Stimulated activated CD8-positive, alpha-beta memory T cell treated with anti-CD3 and anti-CD28 coated beads, Interleukin-2, amount 100 ng/mL, for 1 hour (primary cell): ENCODE measurements at regions not wholly inside any gene's neighbourhood (a gene's known extent, or its start where the extent isn't known, plus 50 kb on each side); places are given as distances from the start of the nearest gene placed in this dataset.
"Not testable (repeated sequence)": the region's sequence is repeated elsewhere in the genome, so short reads cannot be mapped to it uniquely, and the experiment has no call there.

Experiments used
- DNase-seq, 2 donors: peaks; one replicate each; pipeline ENCODE4 v3.0.0-alpha.2; 2020; ENCODE audit warnings: low read depth in 2 of 2

- not testable (repeated sequence) for DNase-seq
These were observed 579.7 kb upstream of the CBLB start for GRCh38 chr3:106448372-106448966.

- DNase-seq = no peak
These were observed 583.3 kb upstream of the CBLB start for GRCh38 chr3:106452096-106452495.

GRCh38 chr3:106454497-106454896 is 585.7 kb upstream of the CBLB start:
- no peak for DNase-seq

GRCh38 chr3:106457281-106458180 is 588.7 kb upstream of the CBLB start:
- no peak for DNase-seq

- no peak for DNase-seq
These were observed 590.1 kb upstream of the CBLB start for GRCh38 chr3:106458952-106459351.

GRCh38 chr3:106466881-106467280 is 598.1 kb upstream of the CBLB start:
- DNase-seq = no peak

GRCh38 chr3:106473576-106474475 is 605.0 kb upstream of the CBLB start:
- no peak for DNase-seq

GRCh38 chr3:106482451-106482850 is 613.6 kb upstream of the CBLB start:
- DNase-seq = no peak

- DNase-seq = no peak
These were observed 616.4 kb upstream of the CBLB start for GRCh38 chr3:106485217-106485616.

- DNase-seq = no peak
These were observed 617.0 kb upstream of the CBLB start for GRCh38 chr3:106485802-106486201.

GRCh38 chr3:106486945-106487639 is 618.3 kb upstream of the CBLB start:
- not testable (repeated sequence) for DNase-seq

- DNase-seq = no peak
These were observed 619.5 kb upstream of the CBLB start for GRCh38 chr3:106488331-106488730.

- no peak for DNase-seq
These were observed 623.0 kb upstream of the CBLB start for GRCh38 chr3:106491796-106492195.

- DNase-seq = no peak
These were observed 639.6 kb upstream of the CBLB start for GRCh38 chr3:106508331-106508893.

GRCh38 chr3:106510206-106510605 is 641.4 kb upstream of the CBLB start:
- DNase-seq = no peak

- DNase-seq = no peak
These were observed 644.0 kb upstream of the CBLB start for GRCh38 chr3:106512846-106513245.

GRCh38 chr3:106514431-106514830 is 645.6 kb upstream of the CBLB start:
- no peak for DNase-seq

- DNase-seq = no peak
These were observed 649.7 kb upstream of the CBLB start for GRCh38 chr3:106518516-106518915.

GRCh38 chr3:106522397-106522796 is 653.6 kb upstream of the CBLB start:
- no peak for DNase-seq

GRCh38 chr3:106528932-106529331 is 660.1 kb upstream of the CBLB start:
- DNase-seq = no peak

- no peak for DNase-seq
These were observed 660.9 kb upstream of the CBLB start for GRCh38 chr3:106529738-106530137.
